ENCODE measurements at regions not wholly inside any gene's neighbourhood (a gene's known extent, or its start where the extent isn't known, plus 50 kb on each side); places are given as distances from the start of the nearest gene placed in this dataset.

GRCh38 chr2:2742726-2743125 lies 411.7 kb upstream of the MYT1L start:
- no peaks in the 10 kb centered on the region for H3K27me3 ChIP-seq (ENCODE audit: control insufficient read depth, insufficient read depth, low read length)
- in situ Hi-C loops (cut with MboI; ENCODE audit: low sequenced_read_pairs) (no loop called here), dilution Hi-C loops (cut with HindIII; ENCODE audit: low sequenced_read_pairs, unreplicated experiment) (no loop called here), intact Hi-C loops (cut with micrococcal nuclease) (no loop called here)
- no peak overlapping the region for H2AFZ ChIP-seq (replicated peaks; ENCODE audit: low read length, poor library complexity)
- DNase-seq: no peak
- H3K9me3 ChIP-seq (ENCODE audit: control insufficient read depth, insufficient read depth, low read length): peaks cover 39% of the 10 kb centered on the region
- H2BK15ac ChIP-seq (ENCODE audit: low read depth, low read length): no peak overlapping the region
- no peak for ATAC-seq (ENCODE audit: low read depth)
- BruUV-seq (replicated peaks): no TSS peak
- H2AK9ac ChIP-seq (replicated peaks; ENCODE audit: low read depth, low read length, poor library complexity): no peak overlapping the region
- H3K23ac ChIP-seq (ENCODE audit: low read depth, low read length): no peak overlapping the region
- ChIA-PET CTCF (interaction anchor here (0.6 kb wide), 1 partner anchor 13 kb away, joined by 3 read pairs; no protein-coding TSS in a partner anchor), POLR2A (ENCODE audit: unreplicated experiment) (no interaction called here)
- no peak overlapping the region for H3K27ac ChIP-seq (ENCODE audit: insufficient read depth, low read length)
- H3K9ac ChIP-seq (ENCODE audit: low read depth, low read length): no peak overlapping the region
- H3K79me1 ChIP-seq (ENCODE audit: low read depth in 1 of 2, low read length in 2 of 2): no peaks in the 10 kb centered on the region
- H3K4me1 ChIP-seq (ENCODE audit: control insufficient read depth, insufficient read depth, low read length): no peaks in the 10 kb centered on the region
- H4K91ac ChIP-seq (ENCODE audit: insufficient read depth, low read depth, low read length): no peak overlapping the region
- no peaks in the 10 kb centered on the region for H3K36me3 ChIP-seq (ENCODE audit: control insufficient read depth, insufficient read depth, low read length)
- H3K56ac ChIP-seq (ENCODE audit: extremely low read depth, insufficient read depth, low read length): no peak overlapping the region
- no peak overlapping the region for H2BK20ac ChIP-seq (ENCODE audit: low read depth, low read length)
- no peak overlapping the region for H3K14ac ChIP-seq (replicated peaks; ENCODE audit: low read depth, low read length)
- H4K5ac ChIP-seq (ENCODE audit: low read depth, low read length): no peak overlapping the region
- no peak overlapping the region for H3K4me3 ChIP-seq (ENCODE audit: insufficient read depth, low read depth, low read length)
- H2BK120ac ChIP-seq (ENCODE audit: low read depth, low read length): no peak overlapping the region
- no peak overlapping the region for H4K8ac ChIP-seq (ENCODE audit: low read depth in 2 of 2, low read length in 2 of 2)
- no CpG with 5 or more reads among the region's 2 CpGs for WGBS, 2 experiments (ENCODE audit: extremely low coverage in 2 of 2, insufficient read length in 1 of 2)
- TF ChIP-seq MXI1 (IDR thresholded peaks at IDR 0.05; ENCODE audit: borderline replicate concordance, low read depth, low read length) (no peak), ELK1 (IDR thresholded peaks at IDR 0.05; ENCODE audit: borderline replicate concordance, low read depth, low read length) (no peak), RFX5 (IDR thresholded peaks at IDR 0.05; ENCODE audit: low read depth, low read length) (no peak), BHLHE40 (IDR thresholded peaks at IDR 0.05; ENCODE audit: low read depth, low read length) (no peak), CTCF (conservative IDR thresholded peaks at IDR 0.05; ENCODE audit: low read depth, low read length) (no peak), MAZ (IDR thresholded peaks at IDR 0.05; ENCODE audit: borderline replicate concordance, low read depth, low read length) (no peak), POLR2A (IDR thresholded peaks at IDR 0.05; ENCODE audit: low read depth, low read length) (no peak), CHD1 (IDR thresholded peaks at IDR 0.05; ENCODE audit: low read depth, low read length) (no peak), FOS (IDR thresholded peaks at IDR 0.05; ENCODE audit: low read depth, low read length) (no peak), MAFK (IDR thresholded peaks at IDR 0.05; ENCODE audit: low read depth, low read length) (no peak), RAD21 (IDR thresholded peaks at IDR 0.05; ENCODE audit: low read length) (no peak)
- H3K9me1 ChIP-seq (ENCODE audit: insufficient read depth, low read length): no peaks in the 10 kb centered on the region
- H2BK5ac ChIP-seq (ENCODE audit: low read depth, low read length, poor library complexity, severe bottlenecking): no peak overlapping the region
- no peaks in the 10 kb centered on the region for H4K20me1 ChIP-seq (ENCODE audit: insufficient read depth, low read length)
- H3K4ac ChIP-seq (ENCODE audit: low read depth, low read length): no peak overlapping the region
- no peak overlapping the region for H3K4me2 ChIP-seq (ENCODE audit: low read depth, low read length)
- no peak overlapping the region for H2AK5ac ChIP-seq (ENCODE audit: low read depth, low read length)
- H3K18ac ChIP-seq (ENCODE audit: low read depth, low read length): no peak overlapping the region
